Activated CD8-positive, alpha-beta T cell treated with anti-CD3 and anti-CD28 coated beads, Interleukin-2, amount 10 ng/mL, durations not matched to agents 7 days and 5 days (primary cell): ENCODE measurements at regions not wholly inside any gene's neighbourhood (a gene's known extent, or its start where the extent isn't known, plus 50 kb on each side); places are given as distances from the start of the nearest gene placed in this dataset.

Source experiments
- ATAC-seq: fragments of 150-1000 bp; cut with Tn5 transposase; one replicate; pipeline ENCODE4 v1.10.0; 2021; ENCODE audit warnings: moderate library complexity
- CTCF ChIA-PET: fragments of 350-600 bp; sonication (Branson Sonifier 250); formaldehyde crosslinking; loops from one replicate; lab custom pipeline; 2021; ENCODE audit warnings: antibody characterized with exemption; lab: Charles Lee
- POLR2A ChIA-PET: fragments of 350-600 bp; sonication (Branson Sonifier 250); formaldehyde crosslinking; loops from one replicate; lab custom pipeline; 2021; ENCODE audit warnings: antibody characterized with exemption; lab: Charles Lee
- DNase-seq: peaks from one replicate; pipeline ENCODE4 v3.0.0-alpha.2; 2020
- H3K27ac Mint-ChIP-seq: one replicate; pipeline ENCODE4 v1.8.0; 2021; ENCODE audit warnings: mild to moderate bottlenecking, mixed read lengths
- H3K27me3 Mint-ChIP-seq: one replicate; pipeline ENCODE4 v1.8.0; 2021; ENCODE audit warnings: low read depth, mixed read lengths
- H3K36me3 Mint-ChIP-seq: one replicate; pipeline ENCODE4 v1.8.0; 2021; ENCODE audit warnings: low read depth, mixed read lengths
- H3K4me1 Mint-ChIP-seq: one replicate; pipeline ENCODE4 v1.8.0; 2021; ENCODE audit warnings: low read depth, mixed read lengths
- H3K4me3 Mint-ChIP-seq: one replicate; pipeline ENCODE4 v1.8.0; 2021; ENCODE audit warnings: mild to moderate bottlenecking, mixed read lengths
- H3K9me3 Mint-ChIP-seq: one replicate; pipeline ENCODE4 v1.8.0; 2022; ENCODE audit warnings: mixed read lengths; ENCODE audit not compliant: insufficient read depth

DNA sequence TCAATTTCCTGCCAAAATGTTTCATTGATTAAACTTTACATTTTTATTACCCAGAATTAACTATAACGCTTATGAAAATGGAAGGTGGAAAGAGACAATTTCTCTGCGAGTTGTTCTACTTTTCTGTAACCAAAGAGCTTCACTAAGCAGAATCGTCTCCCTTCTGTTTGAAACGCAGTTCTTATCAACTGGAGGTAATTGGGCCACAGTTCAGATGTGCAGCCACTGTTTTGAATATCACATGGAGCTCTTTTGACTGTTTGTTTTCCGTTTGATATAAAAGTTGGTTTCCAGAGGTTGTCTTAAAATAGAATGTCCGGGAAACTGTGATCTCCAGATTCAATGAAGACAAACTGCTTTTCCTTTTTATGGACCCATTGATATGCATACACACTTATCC, 183.3 kb upstream of the SEL1L start:
- DNase-seq (no peak), ATAC-seq (no peak)
- Mint-ChIP-seq H3K27ac (no peak overlapping the region), H3K36me3 (no peaks in the 10 kb centered on the region), H3K9me3 (no peaks in the 10 kb centered on the region), H3K4me1 (no peaks in the 10 kb centered on the region), H3K4me3 (no peak overlapping the region), H3K27me3 (no peaks in the 10 kb centered on the region)
- ChIA-PET POLR2A (no interaction called here), CTCF (no interaction called here)

DNA sequence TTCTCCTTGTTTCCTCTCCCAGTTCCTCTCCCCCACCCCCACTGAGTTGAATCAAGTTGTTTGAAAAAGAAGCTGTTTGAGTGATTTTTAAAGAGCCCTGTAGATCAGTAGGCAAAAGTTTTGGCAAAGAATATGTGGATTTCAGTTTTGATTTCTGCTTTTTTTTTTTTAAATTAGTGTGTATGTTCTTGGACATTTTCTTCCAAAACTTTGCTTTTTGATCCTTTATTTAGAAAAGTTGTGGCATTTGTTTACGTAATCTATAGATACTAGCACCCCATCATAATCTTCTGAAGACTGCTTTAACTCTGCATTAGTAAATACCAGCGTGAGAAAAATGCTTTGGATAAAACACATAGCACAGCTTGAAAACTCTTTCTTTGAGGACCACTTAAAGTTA, 190.3 kb upstream of the SEL1L start:
- no peak overlapping the region for H3K27ac Mint-ChIP-seq
- H3K9me3 Mint-ChIP-seq: no peaks in the 10 kb centered on the region
- ATAC-seq (no peak), DNase-seq (no peak)
- H3K4me3 Mint-ChIP-seq: no peak overlapping the region
- ChIA-PET POLR2A (no interaction called here), CTCF (no interaction called here)
- no peaks in the 10 kb centered on the region for H3K36me3 Mint-ChIP-seq
- no peaks in the 10 kb centered on the region for H3K27me3 Mint-ChIP-seq
- H3K4me1 Mint-ChIP-seq: no peaks in the 10 kb centered on the region

DNA sequence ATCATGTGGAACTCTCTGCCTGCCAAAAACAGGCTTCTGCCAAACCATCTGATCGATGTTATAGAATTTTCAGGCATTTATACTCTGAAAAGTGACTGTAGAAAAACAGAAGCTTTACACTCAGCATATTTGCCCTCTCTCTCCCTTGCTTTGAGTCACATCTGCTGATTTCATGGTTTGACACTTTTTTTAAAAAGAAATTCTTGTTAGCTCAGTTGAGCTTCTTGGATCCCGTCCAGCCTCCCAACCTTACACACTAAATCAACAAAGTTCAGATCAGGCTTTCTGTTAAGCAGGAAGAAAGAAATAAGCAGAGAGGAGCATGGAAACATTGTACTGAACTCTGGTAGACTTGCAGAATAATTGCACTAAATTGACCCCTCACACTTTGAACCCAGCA, 193.6 kb upstream of the SEL1L start:
- Mint-ChIP-seq H3K27ac (no peak overlapping the region), H3K4me1 (no peaks in the 10 kb centered on the region), H3K36me3 (no peaks in the 10 kb centered on the region), H3K4me3 (no peak overlapping the region), H3K9me3 (no peaks in the 10 kb centered on the region), H3K27me3 (no peaks in the 10 kb centered on the region)
- CTCF ChIA-PET: no interaction called here
- no peak for ATAC-seq
- POLR2A ChIA-PET: no interaction called here
- DNase-seq: no peak

DNA sequence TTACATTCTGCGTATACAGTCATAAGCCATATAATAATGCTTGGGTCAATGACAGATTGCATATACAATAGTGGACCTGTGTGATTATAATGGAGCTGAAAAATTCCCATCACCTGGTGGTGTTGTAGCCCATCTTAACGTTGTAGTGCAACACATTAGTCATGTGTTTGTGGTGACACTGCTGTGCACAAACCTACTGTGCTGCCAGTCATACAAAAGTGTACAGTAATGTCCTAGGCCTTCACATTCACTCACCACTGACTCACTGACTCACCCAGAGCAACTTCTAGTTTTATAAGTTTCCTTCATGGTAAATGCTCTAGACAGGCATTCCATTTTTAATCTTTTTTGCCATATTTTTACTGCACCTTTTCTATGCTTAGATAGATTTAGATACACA, 194.8 kb upstream of the SEL1L start:
- no peak overlapping the region for H3K27ac Mint-ChIP-seq
- H3K27me3 Mint-ChIP-seq: no peaks in the 10 kb centered on the region
- ATAC-seq: no peak
- no peak overlapping the region for H3K4me3 Mint-ChIP-seq
- H3K36me3 Mint-ChIP-seq: no peaks in the 10 kb centered on the region
- ChIA-PET CTCF (no interaction called here), POLR2A (no interaction called here)
- no peaks in the 10 kb centered on the region for H3K4me1 Mint-ChIP-seq
- no peaks in the 10 kb centered on the region for H3K9me3 Mint-ChIP-seq
- DNase-seq: no peak

DNA sequence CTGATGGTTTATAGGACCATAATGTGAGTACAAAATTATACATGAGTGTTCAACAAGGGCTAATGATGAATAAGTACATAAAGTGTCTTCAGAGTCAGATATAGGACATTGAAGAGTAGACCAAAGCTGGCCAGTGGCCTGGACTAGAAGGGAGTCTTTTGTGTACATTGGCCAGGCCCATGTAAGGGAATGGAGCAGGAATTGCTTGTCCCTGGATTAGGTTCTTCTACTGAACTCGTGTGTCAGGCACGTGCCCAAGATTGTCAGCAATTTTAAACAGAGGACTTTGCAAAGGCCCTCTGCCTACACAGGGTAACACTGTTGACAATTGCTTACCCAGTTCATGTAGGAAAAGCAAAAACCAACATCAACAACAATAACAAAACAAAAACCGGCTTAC, 196.0 kb upstream of the SEL1L start:
- ATAC-seq: no peak
- Mint-ChIP-seq H3K4me3 (no peak overlapping the region), H3K4me1 (no peaks in the 10 kb centered on the region), H3K27me3 (no peaks in the 10 kb centered on the region), H3K36me3 (no peaks in the 10 kb centered on the region), H3K27ac (no peak overlapping the region), H3K9me3 (no peaks in the 10 kb centered on the region)
- no peak for DNase-seq
- ChIA-PET POLR2A (no interaction called here), CTCF (no interaction called here)

DNA sequence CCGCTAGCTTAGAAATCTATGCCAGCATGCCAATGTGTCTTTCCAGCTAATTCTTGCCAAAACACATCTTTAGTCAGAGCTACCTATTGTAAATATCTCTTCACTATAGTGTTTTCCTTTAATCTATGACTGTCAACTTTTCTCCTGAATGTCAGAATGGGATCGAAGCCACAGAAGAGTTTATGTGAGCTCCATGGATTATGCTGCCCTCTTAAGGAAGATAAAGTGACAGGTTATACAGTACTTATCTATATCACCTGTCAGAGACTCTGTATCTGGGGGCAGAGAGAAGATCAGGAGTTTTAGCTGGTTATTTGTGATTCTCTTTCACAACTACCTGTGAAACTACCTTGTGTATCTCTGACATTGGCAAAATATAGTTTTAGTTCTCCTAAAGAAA, 204.3 kb upstream of the SEL1L start:
- Mint-ChIP-seq H3K9me3 (no peaks in the 10 kb centered on the region), H3K4me3 (no peak overlapping the region), H3K27ac (no peak overlapping the region), H3K36me3 (no peaks in the 10 kb centered on the region), H3K27me3 (no peaks in the 10 kb centered on the region), H3K4me1 (no peaks in the 10 kb centered on the region)
- DNase-seq (no peak), ATAC-seq (no peak)
- ChIA-PET CTCF (no interaction called here), POLR2A (interaction anchor here (0.6 kb wide), 1 partner anchor 183 kb away, joined by 4 read pairs; no protein-coding TSS in a partner anchor)

DNA sequence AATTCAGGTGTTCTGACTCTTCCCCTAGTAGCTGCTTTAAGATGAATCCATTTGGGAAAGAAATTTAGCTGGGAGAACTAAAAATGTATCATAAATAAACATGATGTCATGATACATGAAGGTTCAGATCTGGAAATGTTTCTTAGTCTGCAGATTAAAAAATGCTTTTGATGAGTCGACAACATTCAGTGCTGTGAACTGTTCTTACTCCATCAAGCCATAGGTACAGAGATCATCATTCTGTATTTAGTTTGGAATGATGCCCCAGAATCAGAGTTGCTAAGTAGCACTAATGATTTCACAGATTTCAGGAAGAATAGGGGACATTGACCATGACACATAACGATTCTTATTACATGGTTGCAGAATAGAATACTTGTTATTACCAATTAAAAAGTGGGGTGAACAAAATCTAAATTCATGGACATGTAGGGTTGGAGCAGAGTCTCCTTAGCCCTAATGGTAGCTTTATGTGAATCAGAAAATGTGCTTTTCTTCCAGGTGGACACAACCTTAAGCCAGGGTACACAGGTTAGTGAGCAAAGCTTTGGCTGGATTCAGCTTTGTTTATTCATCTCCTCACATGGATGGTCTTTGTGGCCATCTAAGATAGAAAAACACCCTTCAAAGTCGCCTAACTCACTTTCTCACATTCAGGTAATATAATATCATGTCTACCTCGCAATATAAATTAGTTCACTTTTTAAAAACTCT, 205.4 kb upstream of the SEL1L start:
- CTCF ChIA-PET: no interaction called here
- no peaks in the 10 kb centered on the region for H3K27me3 Mint-ChIP-seq
- H3K4me1 Mint-ChIP-seq: no peaks in the 10 kb centered on the region
- no peak overlapping the region for H3K27ac Mint-ChIP-seq
- no peak for DNase-seq
- ATAC-seq: no peak
- no peaks in the 10 kb centered on the region for H3K9me3 Mint-ChIP-seq
- H3K4me3 Mint-ChIP-seq: no peak overlapping the region
- POLR2A ChIA-PET: interaction anchor here (0.6 kb wide), 1 partner anchor 944 kb away, joined by 3 read pairs; no protein-coding TSS in a partner anchor
- no peaks in the 10 kb centered on the region for H3K36me3 Mint-ChIP-seq

DNA sequence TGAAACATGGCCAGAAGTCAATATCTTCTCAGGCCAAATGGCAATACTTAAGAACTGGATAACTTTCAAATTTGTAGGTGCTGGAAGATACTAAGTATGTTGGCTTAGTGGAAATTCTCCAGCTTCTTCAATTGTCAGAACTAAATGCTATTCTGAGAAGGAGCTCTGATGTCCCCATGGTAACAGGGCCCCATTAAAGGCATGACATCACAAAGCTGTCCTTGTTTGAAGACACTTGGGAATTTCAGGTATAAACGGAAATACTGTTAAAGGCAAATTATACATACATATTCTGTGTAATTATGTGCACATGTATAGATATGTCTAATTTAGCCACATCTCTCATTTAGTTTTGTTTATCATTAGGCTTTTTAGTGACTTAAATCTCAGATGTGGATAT, 210.0 kb upstream of the SEL1L start:
- POLR2A ChIA-PET: no interaction called here
- H3K4me1 Mint-ChIP-seq: no peaks in the 10 kb centered on the region
- CTCF ChIA-PET: no interaction called here

DNA sequence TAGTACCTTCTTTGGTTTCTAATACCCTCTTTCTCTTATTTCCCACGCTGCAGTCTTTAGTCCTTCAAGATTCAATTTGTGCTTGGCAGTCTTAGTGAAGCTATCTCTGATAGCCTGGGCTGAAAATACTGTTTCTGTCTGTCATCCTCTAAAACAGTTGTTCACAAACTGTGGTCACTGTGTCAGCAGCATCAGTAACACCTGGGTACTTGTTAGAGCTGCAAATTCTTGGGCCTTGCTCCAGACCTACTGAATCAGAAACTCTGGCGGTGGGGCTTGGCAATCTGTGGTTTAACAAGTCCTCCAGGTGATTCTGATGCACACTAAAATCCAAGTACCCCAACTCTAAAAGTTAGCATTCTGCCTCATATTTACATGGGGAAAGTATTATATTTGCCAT, 217.5 kb upstream of the SEL1L start:
- H3K27me3 Mint-ChIP-seq: no peaks in the 10 kb centered on the region
- DNase-seq (no peak), ATAC-seq (no peak)
- CTCF ChIA-PET: no interaction called here
- no peak overlapping the region for H3K27ac Mint-ChIP-seq
- no peak overlapping the region for H3K4me3 Mint-ChIP-seq
- H3K9me3 Mint-ChIP-seq: no peaks in the 10 kb centered on the region
- no peaks in the 10 kb centered on the region for H3K36me3 Mint-ChIP-seq
- no peaks in the 10 kb centered on the region for H3K4me1 Mint-ChIP-seq
- POLR2A ChIA-PET: no interaction called here

More for the DNA sequence above, 210.0 kb upstream of the SEL1L start:
- no peak for DNase-seq
- H3K36me3 Mint-ChIP-seq: no peaks in the 10 kb centered on the region
- H3K4me3 Mint-ChIP-seq: no peak overlapping the region
- H3K27me3 Mint-ChIP-seq: no peaks in the 10 kb centered on the region
- no peaks in the 10 kb centered on the region for H3K9me3 Mint-ChIP-seq
- no peak overlapping the region for H3K27ac Mint-ChIP-seq
- ATAC-seq: no peak

DNA sequence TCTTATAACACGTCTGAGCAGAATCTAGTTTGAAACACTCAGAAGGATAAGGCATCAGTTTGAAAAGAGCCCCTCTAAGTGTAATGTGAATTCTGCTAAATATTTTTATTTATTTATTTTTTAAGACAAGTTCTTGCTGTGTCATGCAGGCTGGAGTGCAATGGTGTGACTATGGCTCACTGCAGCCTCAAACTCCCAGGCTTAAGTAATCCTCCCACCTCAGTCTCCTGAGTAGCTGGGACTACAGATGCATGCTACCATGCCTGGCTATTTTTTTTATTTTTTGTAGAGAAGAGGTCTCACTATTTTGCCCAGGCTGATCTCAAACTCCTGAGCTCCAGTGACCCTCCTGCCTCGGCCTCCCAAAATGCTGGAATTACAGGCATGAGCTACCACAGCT, 225.9 kb upstream of the SEL1L start:
- peaks cover 3% of the 10 kb centered on the region for H3K9me3 Mint-ChIP-seq
- POLR2A ChIA-PET: no interaction called here
- H3K4me1 Mint-ChIP-seq: no peaks in the 10 kb centered on the region
- no peaks in the 10 kb centered on the region for H3K27me3 Mint-ChIP-seq
- DNase-seq (no peak), ATAC-seq (no peak)
- CTCF ChIA-PET: no interaction called here
- H3K36me3 Mint-ChIP-seq: no peaks in the 10 kb centered on the region
- H3K4me3 Mint-ChIP-seq: no peak overlapping the region
- no peak overlapping the region for H3K27ac Mint-ChIP-seq

DNA sequence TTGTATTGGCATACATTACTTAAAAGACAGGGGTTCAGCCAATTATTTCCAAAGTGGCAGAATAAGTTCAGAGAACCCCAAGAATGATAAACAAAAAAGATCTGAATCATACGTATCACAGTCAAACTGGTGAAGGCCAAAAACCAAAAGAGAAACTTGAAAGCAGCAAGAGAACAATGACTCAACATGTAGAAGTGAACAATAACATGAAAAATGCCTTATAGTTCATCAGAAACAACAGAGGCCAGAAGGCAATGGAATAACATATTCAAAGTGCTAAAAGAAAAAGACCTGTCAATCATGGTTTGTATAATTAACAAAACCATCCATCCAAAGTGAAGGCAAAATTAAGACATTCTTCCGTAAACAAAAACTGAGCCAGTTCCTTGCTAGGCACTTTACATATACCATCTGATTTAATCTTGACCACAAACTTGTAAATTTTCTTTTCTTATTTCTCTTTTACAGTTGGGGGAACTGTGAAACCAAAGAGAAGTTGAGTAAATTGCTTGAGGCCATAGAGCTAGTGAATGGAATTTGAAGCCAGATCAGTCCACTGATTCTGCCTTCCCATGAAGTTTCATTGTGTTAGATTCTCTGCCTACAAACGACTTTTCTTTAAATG, 232.1 kb upstream of the SEL1L start:
- ATAC-seq (no peak), DNase-seq (no peak)
- Mint-ChIP-seq H3K36me3 (no peaks in the 10 kb centered on the region), H3K9me3 (peaks cover 3% of the 10 kb centered on the region), H3K4me1 (no peaks in the 10 kb centered on the region), H3K27ac (no peak overlapping the region), H3K27me3 (no peaks in the 10 kb centered on the region), H3K4me3 (no peak overlapping the region)
- CTCF ChIA-PET: no interaction called here
- POLR2A ChIA-PET: no interaction called here

DNA sequence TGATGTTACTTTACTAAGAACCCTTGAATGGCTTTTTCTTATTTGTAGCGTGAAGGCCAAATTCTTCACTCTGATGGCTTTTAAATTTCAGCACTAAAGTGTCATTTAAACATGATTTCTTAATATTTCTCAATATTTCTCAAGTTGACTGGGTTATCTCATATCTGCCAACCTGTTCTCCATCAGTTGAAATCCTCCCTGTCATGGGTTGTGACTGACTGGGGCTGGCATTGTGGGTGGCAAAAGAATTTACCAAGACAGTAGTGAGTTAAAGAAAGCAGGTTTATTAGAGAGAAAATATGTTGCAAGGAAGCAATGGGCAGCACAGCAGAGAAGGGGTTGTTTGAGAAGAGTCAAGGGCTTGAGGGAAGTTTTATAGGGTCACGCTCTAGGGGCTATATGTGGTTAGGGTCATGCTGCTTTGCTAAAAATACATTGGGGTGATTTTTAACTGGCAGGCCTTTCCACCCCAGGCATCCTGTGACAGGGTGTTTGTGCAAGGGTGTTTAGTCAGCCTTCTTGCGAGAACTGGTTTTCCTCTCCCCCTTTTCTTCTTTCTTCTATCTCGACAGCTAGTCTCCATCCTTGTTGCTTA, 232.8 kb upstream of the SEL1L start:
- no peaks in the 10 kb centered on the region for H3K4me1 Mint-ChIP-seq
- POLR2A ChIA-PET: no interaction called here
- no peak for ATAC-seq
- no peaks in the 10 kb centered on the region for H3K36me3 Mint-ChIP-seq
- peaks cover 3% of the 10 kb centered on the region for H3K9me3 Mint-ChIP-seq
- CTCF ChIA-PET: no interaction called here
- DNase-seq: no peak
- no peaks in the 10 kb centered on the region for H3K27me3 Mint-ChIP-seq
- H3K27ac Mint-ChIP-seq: no peak overlapping the region
- no peak overlapping the region for H3K4me3 Mint-ChIP-seq
